Ecto neural progenitor cell (in vitro differentiated cells): ENCODE measurements at regions not wholly inside any gene's neighbourhood (a gene's known extent, or its start where the extent isn't known, plus 50 kb on each side); places are given as distances from the start of the nearest gene placed in this dataset.

Source experiments
- DNase-seq: peaks from one replicate; pipeline ENCODE4 v3.0.0-alpha.2; 2018; ENCODE audit warnings: low spot score

- DNase-seq = no peak
Measured at GRCh38 chr5:159385536-159385935, 55.2 kb upstream of the IL12B start.

DNA sequence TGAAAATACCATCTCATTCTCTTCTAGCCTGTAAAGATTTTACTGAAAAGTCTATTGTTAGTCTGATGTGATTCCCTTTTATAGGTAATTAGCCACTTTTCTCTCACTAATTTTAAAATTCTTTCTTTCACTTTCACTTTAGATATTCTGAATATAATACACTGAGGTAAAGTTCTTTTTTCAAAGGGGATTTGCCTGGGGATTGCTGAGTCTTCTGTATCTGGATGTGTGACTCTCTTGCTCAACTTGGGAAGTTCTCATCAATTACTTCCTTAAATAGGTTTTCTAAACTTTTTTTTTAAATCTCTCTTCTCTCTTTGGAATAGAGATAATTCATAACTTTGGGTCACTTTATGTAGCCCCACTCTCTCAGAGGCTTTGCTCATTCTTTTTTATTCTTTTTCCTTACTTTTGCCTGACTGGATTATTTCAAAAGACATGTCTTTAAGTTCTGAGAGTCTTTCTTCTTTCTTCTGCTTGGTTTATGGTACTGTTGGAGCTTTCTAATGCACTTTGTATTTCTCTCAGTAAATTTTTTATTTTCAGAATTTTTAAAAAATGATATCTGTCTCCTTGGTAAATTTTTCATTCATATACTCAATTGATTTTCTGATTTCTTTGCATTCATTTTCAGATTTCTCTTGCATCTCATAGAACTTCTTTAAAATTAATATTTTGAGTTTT lies 55.9 kb upstream of the IL12B start:
- DNase-seq = no peak

- no peak for DNase-seq
Measured at GRCh38 chr5:159392871-159393270, 62.6 kb upstream of the IL12B start.

GRCh38 chr5:159393854-159394274 lies 63.6 kb upstream of the IL12B start:
- no peak for DNase-seq

- DNase-seq = no peak
Measured at GRCh38 chr5:159395202-159395601, 64.9 kb upstream of the IL12B start.

GRCh38 chr5:159398936-159399335 lies 68.6 kb upstream of the IL12B start:
- no peak for DNase-seq

- no peak for DNase-seq
Measured at GRCh38 chr5:159400476-159400875, 70.2 kb upstream of the IL12B start.

DNA sequence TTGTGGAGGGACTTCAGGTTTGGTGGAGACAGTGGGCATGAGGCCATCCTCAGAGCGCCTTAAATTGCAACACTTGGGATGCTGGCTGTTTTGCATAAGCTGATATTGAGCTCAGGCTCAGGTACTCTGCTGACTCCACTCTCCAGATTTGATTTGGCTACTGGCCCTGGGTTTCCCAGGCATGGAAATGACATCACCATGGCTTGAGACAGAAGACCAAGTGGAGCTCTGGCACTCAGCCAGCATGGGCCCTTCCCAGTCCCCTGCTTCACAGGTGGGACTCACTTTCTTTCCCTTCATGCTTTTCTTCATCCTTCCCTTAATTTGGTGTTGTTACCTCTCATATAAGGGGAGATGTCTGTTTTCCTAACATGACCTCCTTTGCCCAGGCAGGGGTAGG lies 72.0 kb upstream of the IL12B start:
- DNase-seq = no peak

DNA sequence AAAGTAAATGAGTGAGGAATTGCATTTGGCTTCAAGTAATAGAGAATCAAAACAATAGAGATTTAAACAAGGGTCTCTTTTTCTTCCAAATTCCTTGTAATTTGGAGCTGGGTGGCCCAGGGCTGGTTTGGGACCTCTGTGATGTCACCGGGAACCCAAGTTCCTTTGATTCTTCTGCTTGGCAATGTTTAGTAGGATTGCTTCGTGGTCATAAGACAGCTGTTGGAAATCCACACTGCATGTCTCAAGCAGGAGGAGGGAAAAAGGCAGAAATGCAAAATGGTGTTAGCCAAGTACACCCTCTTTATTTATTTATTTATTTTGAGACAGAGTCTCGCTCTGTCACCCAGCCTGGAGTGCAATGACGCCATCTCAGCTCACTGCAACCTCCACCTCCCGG lies 72.6 kb upstream of the IL12B start:
- no peak for DNase-seq

DNA sequence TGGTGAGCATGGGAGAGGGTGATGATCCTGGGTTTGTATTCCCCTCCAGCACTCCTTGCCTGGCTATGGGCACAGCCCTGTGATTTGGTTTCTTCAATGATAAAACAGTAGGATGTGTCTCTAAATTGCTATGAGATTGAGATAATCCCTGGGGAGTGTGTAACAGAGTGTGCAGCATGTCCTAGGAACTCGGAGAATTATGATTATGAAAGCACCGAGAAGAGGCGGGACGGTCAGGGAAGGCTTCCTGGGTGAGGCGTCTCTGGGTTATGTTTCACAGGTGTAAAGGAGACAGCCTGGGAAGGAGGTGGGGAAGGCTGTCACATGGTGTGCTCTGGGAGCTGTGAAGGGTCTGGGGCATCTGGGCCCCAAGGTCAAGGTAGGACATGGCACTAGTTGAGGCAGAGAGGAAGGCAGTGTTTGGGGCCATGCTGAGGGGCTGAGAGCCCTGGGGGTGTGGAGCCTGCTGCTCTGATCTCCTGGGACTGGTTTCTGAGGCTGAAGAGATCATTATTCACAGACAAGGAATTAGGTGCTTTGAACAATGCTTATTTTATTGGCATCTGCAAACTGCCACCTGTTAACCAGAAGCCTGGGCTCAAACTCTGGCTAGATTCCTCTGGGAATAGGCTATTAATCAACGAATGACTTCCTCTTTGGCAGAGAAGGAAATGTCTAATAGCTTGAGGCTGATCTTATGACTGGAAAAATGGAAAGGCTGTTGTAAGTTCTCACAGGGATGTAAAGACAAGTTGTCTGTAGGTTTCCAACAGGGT lies 73.8 kb upstream of the IL12B start:
- DNase-seq = no peak

DNA sequence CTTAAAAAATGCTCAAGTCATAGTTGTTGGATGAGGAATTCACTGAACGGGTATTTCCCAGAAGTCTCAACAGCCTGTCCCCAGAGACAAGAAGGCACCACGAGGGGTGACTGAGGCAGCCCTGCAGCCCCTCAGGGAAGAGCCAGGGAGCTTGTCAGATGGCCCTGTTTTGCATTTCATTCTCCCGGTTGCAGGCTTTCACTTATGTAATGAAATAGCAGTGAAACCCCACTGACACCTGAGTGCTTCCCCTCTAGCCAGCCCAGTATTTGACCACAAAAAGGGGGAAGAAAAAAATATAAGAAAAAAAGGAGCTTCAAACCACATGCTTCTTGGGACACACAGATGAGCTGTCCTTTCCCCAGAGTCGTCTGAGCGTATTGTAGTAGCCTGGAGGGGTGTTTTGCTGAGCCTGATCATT lies 75.3 kb upstream of the IL12B start:
- DNase-seq = no peak

DNA sequence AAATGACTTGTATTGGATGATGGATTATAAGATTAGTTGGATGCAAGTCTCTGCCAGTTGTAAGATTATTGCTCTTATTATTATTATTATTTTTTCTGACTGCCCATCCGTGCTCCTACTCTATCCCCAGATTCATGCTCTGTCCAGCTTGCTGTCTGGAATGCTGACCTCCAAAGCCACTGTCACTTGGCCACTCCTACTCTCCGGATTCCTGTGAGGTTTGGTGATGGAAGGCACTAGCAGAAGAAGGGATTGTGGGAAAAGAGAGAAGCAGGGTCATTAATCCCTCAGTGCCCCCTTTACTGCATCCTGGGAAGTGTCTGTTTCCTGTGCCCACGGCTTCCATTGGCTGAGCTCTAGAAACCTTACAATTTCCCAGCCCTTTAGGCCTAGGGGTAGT lies 76.3 kb upstream of the IL12B start:
- DNase-seq = no peak

DNA sequence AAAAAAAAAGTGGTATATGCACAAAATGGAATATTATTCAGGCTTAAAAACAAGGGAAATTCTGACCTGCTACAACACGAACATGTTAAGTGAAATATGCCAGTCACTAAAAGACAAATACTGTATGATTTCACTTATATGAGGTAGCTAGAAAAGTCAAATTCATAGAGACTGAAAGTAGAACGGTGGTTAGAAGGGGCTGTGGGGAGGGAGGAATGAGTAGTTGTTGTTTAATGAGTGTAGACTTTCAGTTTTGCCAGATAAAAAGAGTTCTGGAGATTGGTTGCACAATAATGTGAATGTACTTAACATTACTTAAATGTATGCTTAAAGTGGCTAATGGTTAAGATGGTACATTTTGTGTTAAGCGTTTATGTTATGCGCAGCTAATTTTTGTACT lies 79.5 kb upstream of the IL12B start:
- DNase-seq = no peak

DNA sequence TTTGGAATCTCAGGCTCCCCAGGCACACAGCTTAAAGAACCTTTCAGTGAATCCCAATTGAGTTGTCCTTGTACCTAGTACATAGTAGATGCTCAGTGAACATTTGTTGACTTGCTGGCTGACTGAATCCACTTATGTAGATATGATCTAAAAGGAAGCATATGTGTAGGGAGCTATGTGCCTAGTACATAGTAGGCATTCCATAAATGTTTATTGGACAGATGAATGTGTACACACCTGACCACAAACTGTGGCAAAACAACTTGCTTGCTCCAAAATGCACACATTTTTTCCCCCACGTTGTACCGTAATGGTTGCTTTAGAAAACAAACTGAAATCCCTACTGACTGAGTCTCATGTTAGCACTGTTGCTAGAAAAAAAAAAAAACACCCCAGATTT lies 80.2 kb upstream of the IL12B start:
- DNase-seq = no peak

DNA sequence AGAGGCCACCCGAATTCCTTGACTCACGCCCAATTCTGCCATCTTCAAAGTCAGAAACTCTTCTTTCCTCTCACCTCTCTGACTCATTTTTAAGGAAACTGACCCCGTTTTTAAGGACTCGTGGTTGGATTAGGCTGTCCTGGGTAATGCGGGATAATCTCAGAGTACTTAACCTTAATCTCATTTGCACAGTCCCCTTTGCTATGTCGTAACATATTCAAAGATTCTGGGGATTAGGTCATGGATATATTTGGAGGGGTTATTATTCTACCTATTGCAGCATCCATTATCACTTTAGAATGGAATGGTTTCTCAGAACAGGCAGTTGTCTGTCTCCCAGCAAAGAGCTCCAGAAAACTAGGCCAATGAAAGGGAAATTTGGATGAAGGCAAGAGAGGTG lies 80.8 kb upstream of the IL12B start:
- no peak for DNase-seq

DNA sequence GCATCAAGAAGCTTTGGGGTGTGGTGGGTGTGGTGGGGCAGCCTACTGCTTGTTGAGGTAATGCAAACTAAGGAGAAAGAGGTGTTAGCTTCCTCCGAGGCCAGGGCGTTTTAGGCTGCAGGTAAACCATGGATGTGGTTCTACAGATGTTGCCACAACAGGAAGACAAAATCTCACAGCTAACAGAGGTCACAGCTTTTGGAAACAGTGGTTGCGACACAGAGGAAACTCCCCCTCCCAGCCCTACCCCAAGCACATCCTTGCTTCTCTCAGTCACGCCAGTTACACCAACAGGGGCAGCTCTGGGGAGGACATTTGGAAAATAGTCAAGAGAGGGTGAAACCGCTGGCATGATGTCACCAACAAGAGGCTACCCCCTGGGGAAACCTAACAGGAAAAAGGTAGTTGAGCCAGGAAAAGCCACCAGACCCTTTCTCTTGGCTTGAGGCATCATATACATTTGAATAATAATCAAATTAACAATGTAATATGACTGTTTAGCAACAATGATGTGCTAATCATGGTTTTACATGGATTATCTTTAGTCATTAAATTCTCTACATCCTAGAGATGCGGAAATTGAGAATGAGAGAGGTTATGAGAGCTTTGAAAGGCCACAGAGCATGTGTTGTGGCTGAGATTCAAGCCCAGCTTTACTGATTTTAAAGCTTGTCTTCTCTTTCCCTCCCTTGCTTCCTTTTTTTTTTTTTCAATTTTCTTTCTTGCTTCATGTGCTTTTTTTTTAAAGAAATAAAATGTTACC lies 82.2 kb upstream of the IL12B start:
- DNase-seq = no peak

DNA sequence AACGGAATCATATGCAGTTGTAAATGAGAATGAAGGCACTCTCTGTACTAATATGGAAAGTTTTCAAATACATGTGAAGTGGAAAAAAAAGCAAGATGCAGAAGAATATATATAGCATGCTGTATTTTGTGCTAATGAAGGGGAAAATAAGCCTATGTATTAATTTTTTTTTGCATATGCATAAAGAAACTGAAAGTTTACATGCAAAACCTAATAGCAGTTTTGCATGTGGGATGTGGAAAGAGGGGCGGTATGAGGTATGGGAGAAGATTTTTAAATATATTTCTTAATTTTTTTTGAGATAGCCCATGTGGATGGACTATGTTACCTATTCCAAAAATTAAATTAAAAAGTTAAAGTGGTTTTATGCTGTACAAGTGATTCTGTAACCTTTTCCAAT lies 83.7 kb upstream of the IL12B start:
- no peak for DNase-seq

- DNase-seq = no peak
Measured at GRCh38 chr5:159415301-159415937, 85.1 kb upstream of the IL12B start.

- DNase-seq = no peak
Measured at GRCh38 chr5:159416438-159416837, 86.2 kb upstream of the IL12B start.

DNA sequence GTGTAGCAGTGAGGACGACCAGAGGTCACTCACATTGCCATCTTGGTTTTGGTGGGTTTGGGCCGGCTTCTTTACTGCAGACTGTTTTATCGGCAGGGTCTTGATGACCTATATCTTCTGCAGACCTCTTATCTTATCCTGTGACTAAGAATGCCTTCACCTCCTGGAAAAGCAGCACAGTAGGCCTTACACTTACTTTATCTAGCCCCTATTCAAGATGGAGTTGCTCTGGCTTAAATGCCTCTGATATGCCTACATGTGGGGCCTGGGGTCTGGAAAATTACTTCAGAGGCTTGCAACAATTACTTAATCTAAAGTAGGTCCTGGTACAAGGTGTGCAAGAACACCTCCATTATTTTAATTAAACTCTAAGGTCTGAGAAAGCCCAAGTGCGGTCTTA lies 86.9 kb upstream of the IL12B start:
- no peak for DNase-seq

- no peak for DNase-seq
Measured at GRCh38 chr5:159419576-159419975, 89.3 kb upstream of the IL12B start.

DNA sequence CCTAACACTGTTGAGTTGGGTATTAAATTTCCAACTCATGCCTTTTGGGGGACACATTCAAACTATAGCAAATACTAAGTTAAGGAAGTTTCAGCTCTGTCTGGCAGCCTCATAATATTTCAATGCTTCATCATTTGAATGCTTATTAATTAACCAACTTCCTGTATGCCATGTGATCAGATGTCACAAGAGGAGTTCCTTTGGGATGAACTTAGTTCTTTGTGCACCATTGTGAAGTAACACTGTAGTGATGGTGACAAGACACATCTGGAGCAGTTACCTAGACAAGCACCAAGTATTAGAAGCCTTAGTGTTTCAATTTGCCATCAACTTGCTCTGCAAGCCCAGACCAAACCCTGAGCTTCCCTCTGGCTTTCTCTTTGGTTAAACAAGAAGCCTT lies 90.7 kb upstream of the IL12B start:
- DNase-seq = no peak

DNA sequence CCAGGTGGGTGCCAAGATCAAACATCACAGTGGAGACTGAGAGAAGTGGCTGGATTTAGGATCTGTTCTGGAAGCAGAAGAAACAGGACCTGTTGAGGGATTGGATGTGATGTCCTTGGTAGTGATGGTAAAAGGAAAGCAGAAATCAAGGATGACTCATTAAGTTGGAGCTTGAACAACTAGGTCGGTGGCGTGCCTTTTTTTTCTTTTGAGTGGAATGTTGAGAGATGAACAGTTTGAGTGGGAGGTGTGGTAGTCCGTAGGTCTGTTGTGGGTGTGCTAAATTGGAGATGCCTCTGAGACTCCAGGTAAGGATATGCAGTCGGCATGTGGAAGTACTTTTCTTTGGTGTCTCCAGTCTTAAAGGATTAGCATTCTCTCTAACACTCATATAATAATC lies 92.1 kb upstream of the IL12B start:
- DNase-seq = no peak
